ENCODE measurements at regions not wholly inside any gene's neighbourhood (a gene's known extent, or its start where the extent isn't known, plus 50 kb on each side); places are given as distances from the start of the nearest gene placed in this dataset.
"Not testable (repeated sequence)": the region's sequence is repeated elsewhere in the genome, so short reads cannot be mapped to it uniquely, and the experiment has no call there.

DNA sequence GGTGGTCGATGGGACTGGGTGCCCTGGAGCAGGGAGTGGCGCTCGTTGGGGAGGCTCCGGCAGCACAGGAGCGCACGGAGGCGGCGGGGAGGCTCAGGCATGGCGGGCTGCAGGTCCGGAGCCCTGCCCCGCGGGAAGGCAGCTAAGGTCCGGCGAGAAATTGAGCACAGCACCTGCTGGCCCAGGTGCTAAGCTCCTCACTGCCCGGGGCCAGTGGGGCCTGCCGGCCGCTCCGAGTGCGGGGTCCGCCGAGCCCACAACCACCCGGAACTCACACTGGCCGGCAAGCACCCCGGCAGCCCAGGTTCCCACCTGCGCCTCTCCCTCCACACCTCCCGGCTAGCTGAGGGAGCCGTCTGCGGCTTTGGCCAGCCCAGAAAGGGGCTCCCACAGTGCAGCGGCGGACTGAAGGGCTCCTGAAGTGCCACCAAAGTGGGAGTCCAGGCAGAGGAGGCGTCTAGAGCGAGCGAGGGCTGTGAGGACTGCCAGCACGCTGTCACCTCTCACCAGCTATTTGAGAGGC is 88.8 kb upstream of the EEF2KMT start:
- H2AFZ ChIP-seq (ENCODE audit: low read length) = no peak overlapping the region
- H3K9ac ChIP-seq (ENCODE audit: low read length) = no peak overlapping the region
- no peaks in the 10 kb centered on the region for H3K9me2 ChIP-seq (replicated peaks; ENCODE audit: insufficient read depth, low read length)
- H3K27ac ChIP-seq (ENCODE audit: low read length) = no peak overlapping the region
- no peak overlapping the region for H3K4me3 ChIP-seq (ENCODE audit: low read length)
- H3K27me3 ChIP-seq (ENCODE audit: low read length) = no peaks in the 10 kb centered on the region
- DNase-seq = no peak
- H3K9me3 ChIP-seq (ENCODE audit: low read length) = no peaks in the 10 kb centered on the region
- no peaks in the 10 kb centered on the region for H3K79me2 ChIP-seq (ENCODE audit: low read length)
- H3K4me1 ChIP-seq (ENCODE audit: low read length) = no peaks in the 10 kb centered on the region
- H4K20me1 ChIP-seq (ENCODE audit: insufficient read depth, low read depth, low read length) = no peaks in the 10 kb centered on the region
- no peaks in the 10 kb centered on the region for H3K36me3 ChIP-seq (ENCODE audit: insufficient read depth, low read length)
- H3K4me2 ChIP-seq (ENCODE audit: low read depth, low read length, poor library complexity, severe bottlenecking) = no peak overlapping the region

DNA sequence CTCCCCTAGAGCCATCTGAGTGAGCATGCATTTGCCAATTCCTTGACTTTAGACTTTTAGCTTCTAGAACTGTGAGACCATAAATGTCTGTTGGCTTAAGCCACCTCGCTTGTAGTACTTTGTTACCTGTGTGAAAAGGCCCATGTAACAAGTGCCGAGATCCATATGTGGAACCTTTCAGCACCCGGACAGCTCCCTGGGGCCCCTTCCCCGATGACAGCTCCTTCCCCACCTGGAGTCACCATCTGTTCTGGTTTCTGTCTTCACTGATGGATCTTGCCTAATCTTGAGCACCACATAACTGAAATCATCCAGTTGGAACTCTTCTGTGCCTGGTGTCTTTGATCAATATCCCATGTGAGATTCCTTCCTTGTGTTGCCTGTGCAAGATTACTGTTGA is 78.9 kb upstream of the EEF2KMT start:
- H4K20me1 ChIP-seq (ENCODE audit: insufficient read depth, low read depth, low read length) = no peaks in the 10 kb centered on the region
- H3K27ac ChIP-seq (ENCODE audit: low read length) = no peak overlapping the region
- H2AFZ ChIP-seq (ENCODE audit: low read length) = no peak overlapping the region
- no peak overlapping the region for H3K9ac ChIP-seq (ENCODE audit: low read length)
- H3K79me2 ChIP-seq (ENCODE audit: low read length) = no peaks in the 10 kb centered on the region
- no peak overlapping the region for H3K4me2 ChIP-seq (ENCODE audit: low read depth, low read length, poor library complexity, severe bottlenecking)
- no peak overlapping the region for H3K4me3 ChIP-seq (ENCODE audit: low read length)
- H3K9me2 ChIP-seq (replicated peaks; ENCODE audit: insufficient read depth, low read length) = no peaks in the 10 kb centered on the region
- no peak for DNase-seq
- no peaks in the 10 kb centered on the region for H3K36me3 ChIP-seq (ENCODE audit: insufficient read depth, low read length)
- no peaks in the 10 kb centered on the region for H3K4me1 ChIP-seq (ENCODE audit: low read length)
- H3K27me3 ChIP-seq (ENCODE audit: low read length) = no peaks in the 10 kb centered on the region
- H3K9me3 ChIP-seq (ENCODE audit: low read length) = no peaks in the 10 kb centered on the region; the same call in 1 of the 2 replicates

- Histone ChIP-seq H3K9ac (ENCODE audit: low read length) (no peak overlapping the region), H3K36me3 (ENCODE audit: insufficient read depth, low read length) (no peaks in the 10 kb centered on the region), H3K4me2 (ENCODE audit: low read depth, low read length, poor library complexity, severe bottlenecking) (no peak overlapping the region), H4K20me1 (ENCODE audit: insufficient read depth, low read depth, low read length) (no peaks in the 10 kb centered on the region), H2AFZ (ENCODE audit: low read length) (no peak overlapping the region), H3K4me1 (ENCODE audit: low read length) (no peaks in the 10 kb centered on the region), H3K9me3 (ENCODE audit: low read length) (no peaks in the 10 kb centered on the region; the same call in 1 of the 2 replicates), H3K27ac (ENCODE audit: low read length) (no peak overlapping the region), H3K4me3 (ENCODE audit: low read length) (no peak overlapping the region), H3K79me2 (ENCODE audit: low read length) (no peaks in the 10 kb centered on the region), H3K9me2 (replicated peaks; ENCODE audit: insufficient read depth, low read length) (no peaks in the 10 kb centered on the region), H3K27me3 (ENCODE audit: low read length) (no peaks in the 10 kb centered on the region)
- DNase-seq = no peak
These were observed 77.7 kb upstream of the EEF2KMT start for GRCh38 chr16:5175266-5175665.

DNA sequence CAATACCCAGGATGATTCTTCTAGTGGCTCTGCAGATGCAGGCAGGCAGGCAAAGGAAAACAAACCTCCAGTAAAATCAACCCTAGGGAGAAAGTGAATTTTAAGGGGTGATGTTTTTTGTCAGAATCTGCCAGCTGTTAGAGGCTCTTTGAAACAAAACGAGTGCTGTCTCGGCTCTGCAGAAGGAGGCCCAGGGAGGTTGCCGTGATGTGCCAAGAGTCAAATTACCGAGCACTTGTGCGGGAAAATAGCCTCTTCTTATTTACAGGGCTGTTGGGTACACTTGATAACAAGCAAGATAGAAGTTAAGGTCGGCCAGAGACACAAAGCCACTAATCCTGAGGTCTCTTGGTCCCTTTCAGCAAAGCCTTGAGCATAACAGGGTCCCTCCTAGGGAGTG is 68.9 kb upstream of the EEF2KMT start:
- Histone ChIP-seq H3K4me3 (ENCODE audit: low read length) (no peak overlapping the region), H4K20me1 (ENCODE audit: insufficient read depth, low read depth, low read length) (no peaks in the 10 kb centered on the region), H3K27ac (ENCODE audit: low read length) (no peak overlapping the region), H3K9me3 (ENCODE audit: low read length) (no peaks in the 10 kb centered on the region), H3K27me3 (ENCODE audit: low read length) (no peaks in the 10 kb centered on the region), H3K4me1 (ENCODE audit: low read length) (no peaks in the 10 kb centered on the region), H3K9me2 (replicated peaks; ENCODE audit: insufficient read depth, low read length) (no peaks in the 10 kb centered on the region), H3K9ac (ENCODE audit: low read length) (no peak overlapping the region), H2AFZ (ENCODE audit: low read length) (no peak overlapping the region), H3K79me2 (ENCODE audit: low read length) (no peaks in the 10 kb centered on the region), H3K4me2 (ENCODE audit: low read depth, low read length, poor library complexity, severe bottlenecking) (no peak overlapping the region), H3K36me3 (ENCODE audit: insufficient read depth, low read length) (no peaks in the 10 kb centered on the region)
- no peak for DNase-seq

DNA sequence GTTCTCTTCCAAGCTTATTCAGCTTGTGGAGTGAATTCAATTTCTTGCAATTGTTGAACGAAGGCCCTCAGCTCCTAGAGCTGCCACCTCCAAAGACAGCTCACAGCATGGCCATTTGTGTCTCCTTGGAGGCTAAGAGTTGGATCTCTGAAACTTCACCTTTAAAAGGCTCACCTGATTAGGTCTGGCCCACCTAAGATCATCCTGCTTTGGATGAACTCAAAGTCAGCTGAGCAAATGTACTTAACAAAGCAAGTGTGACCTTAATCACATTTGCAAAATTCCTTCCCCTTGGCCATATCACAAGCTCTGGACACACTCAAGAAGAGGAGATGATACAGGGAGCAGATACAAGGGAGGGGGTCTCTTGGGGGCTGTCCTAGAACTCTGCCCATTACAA is 67.8 kb upstream of the EEF2KMT start:
- not testable (repeated sequence) for H3K4me1 ChIP-seq (ENCODE audit: low read length)

DNA sequence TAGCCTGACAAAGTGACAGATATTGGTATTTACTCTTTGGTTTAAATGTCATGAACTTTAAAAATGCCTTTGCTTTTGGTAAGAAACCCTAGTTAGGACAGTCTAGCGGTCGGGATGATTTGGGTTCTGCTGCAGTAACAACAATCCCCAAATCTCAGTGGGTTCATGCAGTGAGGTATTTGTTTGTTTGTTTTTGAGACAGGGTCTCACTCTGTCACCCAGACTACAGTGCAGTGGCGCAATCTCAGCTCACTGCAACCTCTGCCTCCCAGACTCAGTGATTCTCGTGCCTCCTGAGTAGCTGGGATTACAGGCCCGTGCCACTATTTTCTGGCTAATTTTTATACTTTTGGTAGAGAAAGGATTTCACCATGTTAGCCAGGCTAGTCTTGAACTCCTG is 65.2 kb upstream of the EEF2KMT start:
- not testable (repeated sequence) for DNase-seq; H3K27me3 ChIP-seq (ENCODE audit: low read length); H3K4me3 ChIP-seq (ENCODE audit: low read length); H3K79me2 ChIP-seq (ENCODE audit: low read length); H3K27ac ChIP-seq (ENCODE audit: low read length); H3K9ac ChIP-seq (ENCODE audit: low read length); H3K36me3 ChIP-seq (ENCODE audit: insufficient read depth, low read length); H2AFZ ChIP-seq (ENCODE audit: low read length); H3K4me1 ChIP-seq (ENCODE audit: low read length); H3K9me3 ChIP-seq (ENCODE audit: low read length); H4K20me1 ChIP-seq (ENCODE audit: insufficient read depth, low read depth, low read length); H3K4me2 ChIP-seq (ENCODE audit: low read depth, low read length, poor library complexity, severe bottlenecking); H3K9me2 ChIP-seq (replicated peaks; ENCODE audit: insufficient read depth, low read length)

More for the DNA sequence above, 67.8 kb upstream of the EEF2KMT start:
- H3K79me2 ChIP-seq (ENCODE audit: low read length); H3K36me3 ChIP-seq (ENCODE audit: insufficient read depth, low read length); H3K9ac ChIP-seq (ENCODE audit: low read length); H3K27ac ChIP-seq (ENCODE audit: low read length); H4K20me1 ChIP-seq (ENCODE audit: insufficient read depth, low read depth, low read length); H3K27me3 ChIP-seq (ENCODE audit: low read length); H3K9me3 ChIP-seq (ENCODE audit: low read length); H2AFZ ChIP-seq (ENCODE audit: low read length); H3K9me2 ChIP-seq (replicated peaks; ENCODE audit: insufficient read depth, low read length); DNase-seq; H3K4me2 ChIP-seq (ENCODE audit: low read depth, low read length, poor library complexity, severe bottlenecking); H3K4me3 ChIP-seq (ENCODE audit: low read length): not testable (repeated sequence)

GRCh38 chr16:5161888-5162287 is 64.3 kb upstream of the EEF2KMT start:
- not testable (repeated sequence) for H3K27me3 ChIP-seq (ENCODE audit: low read length); H3K9me2 ChIP-seq (replicated peaks; ENCODE audit: insufficient read depth, low read length); H3K36me3 ChIP-seq (ENCODE audit: insufficient read depth, low read length); H3K4me1 ChIP-seq (ENCODE audit: low read length); H3K4me3 ChIP-seq (ENCODE audit: low read length); H4K20me1 ChIP-seq (ENCODE audit: insufficient read depth, low read depth, low read length); H3K27ac ChIP-seq (ENCODE audit: low read length); H3K9ac ChIP-seq (ENCODE audit: low read length); H3K4me2 ChIP-seq (ENCODE audit: low read depth, low read length, poor library complexity, severe bottlenecking); DNase-seq; H3K9me3 ChIP-seq (ENCODE audit: low read length); H3K79me2 ChIP-seq (ENCODE audit: low read length); H2AFZ ChIP-seq (ENCODE audit: low read length)

GRCh38 chr16:5160010-5160409 is 62.4 kb upstream of the EEF2KMT start:
- not testable (repeated sequence) for H2AFZ ChIP-seq (ENCODE audit: low read length); H4K20me1 ChIP-seq (ENCODE audit: insufficient read depth, low read depth, low read length); H3K9me2 ChIP-seq (replicated peaks; ENCODE audit: insufficient read depth, low read length); H3K9ac ChIP-seq (ENCODE audit: low read length); H3K9me3 ChIP-seq (ENCODE audit: low read length); H3K4me2 ChIP-seq (ENCODE audit: low read depth, low read length, poor library complexity, severe bottlenecking); H3K4me3 ChIP-seq (ENCODE audit: low read length); H3K27me3 ChIP-seq (ENCODE audit: low read length); H3K27ac ChIP-seq (ENCODE audit: low read length); DNase-seq; H3K36me3 ChIP-seq (ENCODE audit: insufficient read depth, low read length); H3K4me1 ChIP-seq (ENCODE audit: low read length); H3K79me2 ChIP-seq (ENCODE audit: low read length)

GRCh38 chr16:5159537-5159936 is 61.9 kb upstream of the EEF2KMT start:
- not testable (repeated sequence) for DNase-seq; H3K4me2 ChIP-seq (ENCODE audit: low read depth, low read length, poor library complexity, severe bottlenecking); H3K9me3 ChIP-seq (ENCODE audit: low read length); H3K79me2 ChIP-seq (ENCODE audit: low read length); H3K27ac ChIP-seq (ENCODE audit: low read length); H2AFZ ChIP-seq (ENCODE audit: low read length); H4K20me1 ChIP-seq (ENCODE audit: insufficient read depth, low read depth, low read length); H3K36me3 ChIP-seq (ENCODE audit: insufficient read depth, low read length); H3K4me3 ChIP-seq (ENCODE audit: low read length); H3K9me2 ChIP-seq (replicated peaks; ENCODE audit: insufficient read depth, low read length); H3K4me1 ChIP-seq (ENCODE audit: low read length); H3K9ac ChIP-seq (ENCODE audit: low read length); H3K27me3 ChIP-seq (ENCODE audit: low read length)

Data from Karpas-422 (cell line).